Tibial nerve (tissue), 4 donors: ENCODE measurements at regions not wholly inside any gene's neighbourhood (a gene's known extent, or its start where the extent isn't known, plus 50 kb on each side); places are given as distances from the start of the nearest gene placed in this dataset.

Source experiments
- CTCF ChIP-seq, 5 experiments: fragments of 200-600 bp in 3 of 5; fragments of 450-650 bp in 2 of 5; sonication (generic) in 3 of 5; IDR thresholded peaks; one replicate each; pipeline ENCODE4 v1.5.1; 2016 to 2019; ENCODE audit warnings: antibody characterized with exemption in 5 of 5, mild to moderate bottlenecking in 3 of 5, moderate library complexity in 2 of 5
- EP300 ChIP-seq, 2 donors: sonication (generic); formaldehyde crosslinking; IDR thresholded peaks; one replicate each; pipeline ENCODE4 v1.6.1; 2017; ENCODE audit warnings: antibody characterized with exemption in 2 of 2, mild to moderate bottlenecking in 1 of 2
- POLR2A ChIP-seq, 2 donors: fragments of 450-650 bp; IDR thresholded peaks; one replicate each; pipeline ENCODE4 v1.6.1; 2017; ENCODE audit warnings: antibody characterized with exemption in 2 of 2, mild to moderate bottlenecking in 2 of 2, moderate library complexity in 2 of 2

DNA sequence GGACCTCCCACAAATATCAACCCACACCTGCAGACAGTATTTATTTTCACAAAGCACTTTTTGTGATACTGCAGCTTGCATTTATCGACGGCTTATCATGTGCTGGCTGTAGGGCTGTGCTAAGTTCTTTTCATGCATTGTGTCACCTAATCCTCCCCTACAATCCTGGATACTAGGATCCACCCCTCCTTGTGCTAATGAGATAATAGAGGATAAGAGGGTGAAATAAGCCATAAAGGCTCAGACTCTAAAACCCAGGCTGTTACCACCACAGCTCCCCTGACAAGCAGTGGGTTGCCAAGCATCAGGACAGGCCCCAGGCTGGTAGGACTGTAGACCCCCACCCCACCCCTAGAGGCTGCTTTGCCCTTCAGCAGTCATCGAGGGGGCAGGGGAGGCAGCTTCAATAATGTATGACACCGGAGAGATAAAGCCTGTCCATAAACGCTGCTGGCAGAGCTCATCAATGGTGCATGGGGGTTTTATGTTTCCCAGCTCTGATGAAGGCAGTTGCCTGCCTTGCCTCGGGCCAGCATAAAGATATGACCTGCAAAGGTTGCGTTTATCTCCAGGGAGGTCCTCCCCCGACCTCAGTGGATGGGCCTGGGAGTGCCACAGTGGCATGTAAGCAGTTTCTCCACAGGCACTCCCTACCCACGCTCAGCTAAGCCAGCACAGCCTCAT is 73.9 kb upstream of the C16orf82 start:
- TF ChIP-seq POLR2A (IDR thresholded peaks at IDR 0.05) (no peak), CTCF (IDR thresholded peaks at IDR 0.05) (no peak), EP300 (IDR thresholded peaks at IDR 0.05) (no peak)
